Gastroesophageal sphincter (tissue), 4 donors: ENCODE measurements at regions not wholly inside any gene's neighbourhood (a gene's known extent, or its start where the extent isn't known, plus 50 kb on each side); places are given as distances from the start of the nearest gene placed in this dataset.

Experiments used
- ATAC-seq: fragments of 150-250 bp; one replicate; pipeline ENCODE4 v1.9.1; 2016; ENCODE audit warnings: mild to moderate bottlenecking, moderate library complexity
- H3K27ac ChIP-seq, 4 donors: fragments of 200-600 bp; sonication (generic) in 3 of 4; 1 replicate in 3 of 4; 2 replicates in 1 of 4; pipeline ENCODE4 v1.5.1; 2016 to 2019
- H3K27me3 ChIP-seq: fragments of 200-600 bp; sonication (generic); one replicate; pipeline ENCODE4 v1.5.1; 2019
- H3K36me3 ChIP-seq, 2 donors: fragments of 200-600 bp; sonication (generic); one replicate each; pipeline ENCODE4 v1.5.1; 2019; ENCODE audit warnings: control low read depth in 1 of 2
- H3K4me1 ChIP-seq, 3 donors: fragments of 200-600 bp; sonication (generic); 1 replicate in 2 of 3; 2 replicates in 1 of 3; pipeline ENCODE4 v1.5.1; 2016 to 2019; ENCODE audit warnings: control low read depth in 2 of 3
- H3K4me3 ChIP-seq, 2 donors: fragments of 200-600 bp; sonication (generic); one replicate each; pipeline ENCODE4 v1.5.1; 2019; ENCODE audit warnings: mild to moderate bottlenecking in 1 of 2, moderate library complexity in 1 of 2
- H3K9me3 ChIP-seq, 3 donors: fragments of 200-600 bp; sonication (generic); one replicate each; pipeline ENCODE4 v1.5.1; 2017 to 2019; ENCODE audit warnings: control low read depth in 2 of 3
- EP300 ChIP-seq: sonication (generic); formaldehyde crosslinking; IDR thresholded peaks from one replicate; pipeline ENCODE4 v1.6.1; 2017; ENCODE audit warnings: antibody characterized with exemption, mild to moderate bottlenecking
- POLR2A ChIP-seq, 2 donors: fragments of 450-650 bp; IDR thresholded peaks; one replicate each; pipeline ENCODE4 v1.6.1; 2017; ENCODE audit warnings: antibody characterized with exemption in 2 of 2, mild to moderate bottlenecking in 2 of 2, moderate library complexity in 1 of 2
- POLR2AphosphoS5 ChIP-seq: sonication (generic); formaldehyde crosslinking; IDR thresholded peaks from one replicate; pipeline ENCODE4 v1.6.1; 2017; ENCODE audit warnings: antibody characterized with exemption
- WGBS, 2 donors: methylation state at CpG; one replicate each; pipeline ENCODE4 v1.1.5; 2018; ENCODE audit warnings: low coverage in 1 of 2; 5-methylcytosine and 5-hydroxymethylcytosine counted together
- TF ChIP-seq, protein P1 (sequence below), 4 experiments: fragments of 200-600 bp in 2 of 4; fragments of 450-650 bp in 2 of 4; sonication (generic) in 1 of 4; IDR thresholded peaks; one replicate each; pipeline ENCODE4 v1.5.1; 2017 to 2019; ENCODE audit warnings: antibody characterized with exemption in 4 of 4, mild to moderate bottlenecking in 2 of 4, moderate library complexity in 2 of 4

DNA sequence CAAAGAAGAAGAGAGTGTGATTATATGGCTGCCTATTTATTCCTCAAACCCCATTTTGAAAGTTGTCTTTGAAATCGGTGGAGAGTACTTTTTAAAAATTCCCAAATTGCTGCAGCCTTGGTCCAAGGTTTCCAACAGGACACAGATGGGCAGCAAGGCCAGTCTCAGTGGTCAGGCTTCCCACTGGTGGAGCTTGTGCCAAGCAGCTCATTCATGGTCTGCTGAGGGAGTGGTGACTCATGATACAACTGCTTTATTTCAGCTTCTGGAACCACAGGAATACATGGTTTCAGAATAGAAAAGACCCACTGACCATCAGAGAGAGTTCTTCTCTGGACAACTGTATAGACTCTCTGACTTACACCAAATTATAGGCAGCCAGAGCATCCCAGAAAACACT lies 673.1 kb upstream of the KLF4 start:
- ATAC-seq = no peak
- 67% methylated on average over 1 of the region's 1 CpG for WGBS, 2 donors
- H3K4me1 ChIP-seq = no peaks in the 10 kb centered on the region

DNA sequence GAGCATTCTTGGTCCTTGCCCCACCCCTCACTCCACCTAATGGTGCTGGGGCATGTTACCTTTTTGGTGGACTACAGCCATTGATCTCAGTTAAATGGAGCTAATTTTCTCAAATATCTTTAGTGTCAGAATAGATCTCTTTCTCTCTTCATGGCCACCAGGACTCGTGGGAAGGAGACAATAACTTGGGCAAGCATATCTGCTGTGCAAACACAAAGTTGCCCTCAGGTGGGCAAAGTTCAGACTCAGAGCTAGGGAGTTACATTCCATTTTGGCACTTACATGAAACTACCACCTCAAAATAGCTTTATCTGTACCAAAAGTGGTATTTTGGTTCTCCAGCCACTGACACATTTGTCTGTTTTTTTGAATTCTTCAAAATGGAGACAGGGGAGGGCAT lies 671.9 kb upstream of the KLF4 start:
- WGBS, 2 donors = 67 to 100% methylated on average over 1 of the region's 1 CpG
- H3K27ac ChIP-seq = no peak overlapping the region
- no peaks in the 10 kb centered on the region for H3K4me1 ChIP-seq
- H3K27me3 ChIP-seq = no peaks in the 10 kb centered on the region
- H3K4me3 ChIP-seq = no peak overlapping the region
- TF ChIP-seq POLR2AphosphoS5 (no peak), POLR2A (IDR thresholded peaks at IDR 0.05) (no peak), EP300 (no peak)
- TF ChIP-seq, protein P1, sequence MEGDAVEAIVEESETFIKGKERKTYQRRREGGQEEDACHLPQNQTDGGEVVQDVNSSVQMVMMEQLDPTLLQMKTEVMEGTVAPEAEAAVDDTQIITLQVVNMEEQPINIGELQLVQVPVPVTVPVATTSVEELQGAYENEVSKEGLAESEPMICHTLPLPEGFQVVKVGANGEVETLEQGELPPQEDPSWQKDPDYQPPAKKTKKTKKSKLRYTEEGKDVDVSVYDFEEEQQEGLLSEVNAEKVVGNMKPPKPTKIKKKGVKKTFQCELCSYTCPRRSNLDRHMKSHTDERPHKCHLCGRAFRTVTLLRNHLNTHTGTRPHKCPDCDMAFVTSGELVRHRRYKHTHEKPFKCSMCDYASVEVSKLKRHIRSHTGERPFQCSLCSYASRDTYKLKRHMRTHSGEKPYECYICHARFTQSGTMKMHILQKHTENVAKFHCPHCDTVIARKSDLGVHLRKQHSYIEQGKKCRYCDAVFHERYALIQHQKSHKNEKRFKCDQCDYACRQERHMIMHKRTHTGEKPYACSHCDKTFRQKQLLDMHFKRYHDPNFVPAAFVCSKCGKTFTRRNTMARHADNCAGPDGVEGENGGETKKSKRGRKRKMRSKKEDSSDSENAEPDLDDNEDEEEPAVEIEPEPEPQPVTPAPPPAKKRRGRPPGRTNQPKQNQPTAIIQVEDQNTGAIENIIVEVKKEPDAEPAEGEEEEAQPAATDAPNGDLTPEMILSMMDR (IDR thresholded peaks at IDR 0.05) = no peak
- no peak for ATAC-seq
- no peaks in the 10 kb centered on the region for H3K9me3 ChIP-seq
- H3K36me3 ChIP-seq = no peaks in the 10 kb centered on the region

More for the DNA sequence above, 673.1 kb upstream of the KLF4 start:
- no peaks in the 10 kb centered on the region for H3K9me3 ChIP-seq
- H3K36me3 ChIP-seq = no peaks in the 10 kb centered on the region
- TF ChIP-seq, protein P1 (IDR thresholded peaks at IDR 0.05) = no peak
- TF ChIP-seq POLR2AphosphoS5 = no peak
- TF ChIP-seq EP300 = no peak
- TF ChIP-seq POLR2A (IDR thresholded peaks at IDR 0.05) = no peak
- H3K27me3 ChIP-seq = no peaks in the 10 kb centered on the region
- H3K27ac ChIP-seq = no peak overlapping the region
- H3K4me3 ChIP-seq = no peak overlapping the region

DNA sequence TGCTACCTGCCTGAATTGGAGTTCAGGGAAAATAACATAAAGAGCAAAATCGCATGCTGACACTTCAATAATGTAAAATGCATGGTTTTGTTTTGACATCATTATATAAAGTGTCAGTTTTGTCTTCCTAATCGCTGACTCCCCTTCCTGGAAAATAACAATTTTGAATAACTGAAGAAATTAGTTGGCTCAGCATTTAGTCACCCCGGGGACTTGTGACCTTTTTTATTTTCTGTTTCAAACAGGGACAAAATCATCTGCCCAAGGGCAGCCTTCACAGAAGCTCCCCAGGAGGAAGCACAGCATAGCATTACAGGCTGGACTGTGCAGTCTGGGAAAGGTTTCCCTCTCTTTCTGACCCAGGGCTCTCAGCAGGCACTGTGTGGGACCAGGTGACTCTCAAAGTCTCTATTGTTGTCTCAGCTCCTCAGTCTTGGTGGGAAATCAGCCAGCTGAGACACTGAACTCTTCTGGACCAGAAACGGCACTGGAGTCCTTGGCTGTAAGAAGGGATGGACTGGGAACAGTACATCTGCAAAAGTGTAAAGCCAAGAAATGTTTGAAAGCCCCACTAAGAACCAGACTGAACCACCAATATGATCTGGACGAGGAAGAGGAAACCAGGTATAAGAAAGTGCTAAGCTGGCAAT lies 671.3 kb upstream of the KLF4 start:
- no peaks in the 10 kb centered on the region for H3K9me3 ChIP-seq
- H3K4me3 ChIP-seq = no peak overlapping the region
- no peaks in the 10 kb centered on the region for H3K36me3 ChIP-seq
- no peaks in the 10 kb centered on the region for H3K4me1 ChIP-seq
- TF ChIP-seq EP300 (no peak), POLR2A (IDR thresholded peaks at IDR 0.05) (no peak), POLR2AphosphoS5 (no peak)
- TF ChIP-seq, protein P1 (IDR thresholded peaks at IDR 0.05) = no peak
- no peak for ATAC-seq
- no peaks in the 10 kb centered on the region for H3K27me3 ChIP-seq
- no peak overlapping the region for H3K27ac ChIP-seq
- WGBS, 2 donors = 71 to 75% methylated on average over 3 to 5 of the region's 5 CpGs

DNA sequence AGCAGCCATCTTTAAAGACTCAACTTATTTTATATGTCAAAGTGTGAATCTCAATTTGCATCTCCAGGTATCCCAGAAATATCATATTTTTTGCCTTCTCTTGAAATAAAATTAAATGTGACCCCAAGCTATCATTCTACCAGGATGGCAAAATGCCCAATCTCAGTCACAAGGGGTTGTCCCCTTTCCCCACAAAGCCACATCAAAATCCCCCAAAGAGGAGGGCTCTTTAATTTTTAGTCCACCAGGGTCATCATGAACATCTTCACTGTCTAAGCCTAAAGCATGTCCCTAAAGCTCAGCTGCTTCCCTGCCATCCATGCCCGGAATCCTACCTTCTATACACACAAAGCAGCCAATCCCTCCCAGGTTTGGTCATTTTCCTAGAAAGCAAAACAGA lies 670.5 kb upstream of the KLF4 start:
- no peaks in the 10 kb centered on the region for H3K27me3 ChIP-seq
- WGBS, 2 donors = 78 to 100% methylated on average over 1 of the region's 1 CpG
- H3K4me3 ChIP-seq = no peak overlapping the region
- H3K36me3 ChIP-seq = no peaks in the 10 kb centered on the region
- ATAC-seq = no peak
- H3K9me3 ChIP-seq = no peaks in the 10 kb centered on the region
- TF ChIP-seq POLR2AphosphoS5 (no peak), EP300 (no peak), POLR2A (IDR thresholded peaks at IDR 0.05) (no peak)
- TF ChIP-seq, protein P1 (IDR thresholded peaks at IDR 0.05) = no peak
- no peak overlapping the region for H3K27ac ChIP-seq
- H3K4me1 ChIP-seq = no peaks in the 10 kb centered on the region

DNA sequence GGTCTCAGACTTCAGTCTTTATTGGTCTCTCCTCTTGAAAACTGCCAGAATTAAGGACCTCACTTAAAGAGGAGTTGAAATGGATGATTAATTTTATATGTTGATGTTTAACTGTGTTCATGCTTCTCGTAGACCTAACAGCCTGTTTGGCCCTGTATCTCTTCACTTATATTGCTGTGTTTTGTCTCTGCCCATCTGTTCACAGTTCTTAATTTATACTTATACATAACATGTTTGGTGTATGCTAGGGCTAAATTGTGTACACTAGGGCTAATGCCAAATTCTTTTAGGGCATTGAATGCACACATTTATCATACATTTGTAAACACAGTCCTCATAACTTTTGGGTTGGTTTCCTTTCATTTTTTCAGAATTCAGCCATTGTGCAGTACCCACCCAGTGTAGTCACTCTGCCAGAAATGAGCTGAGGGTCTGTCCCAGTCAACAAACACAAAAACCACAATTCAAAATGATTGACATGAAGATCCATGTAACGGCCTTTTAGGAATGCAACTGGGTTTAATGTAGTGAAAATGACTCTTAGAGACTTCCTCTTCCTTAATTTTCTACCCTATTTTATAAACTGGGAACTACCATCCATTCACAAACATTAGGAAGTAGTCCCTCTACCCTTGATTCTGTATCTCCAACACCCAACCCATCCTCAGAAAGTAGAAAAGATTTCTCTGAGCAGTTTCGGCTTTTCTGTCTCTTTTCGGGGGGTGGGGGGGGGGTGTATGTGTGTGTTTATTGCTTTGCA lies 668.8 kb upstream of the KLF4 start:
- ATAC-seq = no peak
- no peak overlapping the region for H3K27ac ChIP-seq
- H3K4me3 ChIP-seq = no peak overlapping the region
- 87 to 92% methylated on average over 3 of the region's 4 CpGs for WGBS, 2 donors
- TF ChIP-seq EP300 = no peak
- TF ChIP-seq, protein P1 (IDR thresholded peaks at IDR 0.05) = no peak
- TF ChIP-seq POLR2AphosphoS5 = no peak
- no peak for TF ChIP-seq POLR2A (IDR thresholded peaks at IDR 0.05)
- H3K27me3 ChIP-seq = no peaks in the 10 kb centered on the region
- no peaks in the 10 kb centered on the region for H3K4me1 ChIP-seq
- no peaks in the 10 kb centered on the region for H3K9me3 ChIP-seq
- no peaks in the 10 kb centered on the region for H3K36me3 ChIP-seq
